ENCODE measurements at regions not wholly inside any gene's neighbourhood (a gene's known extent, or its start where the extent isn't known, plus 50 kb on each side); places are given as distances from the start of the nearest gene placed in this dataset.

DNA sequence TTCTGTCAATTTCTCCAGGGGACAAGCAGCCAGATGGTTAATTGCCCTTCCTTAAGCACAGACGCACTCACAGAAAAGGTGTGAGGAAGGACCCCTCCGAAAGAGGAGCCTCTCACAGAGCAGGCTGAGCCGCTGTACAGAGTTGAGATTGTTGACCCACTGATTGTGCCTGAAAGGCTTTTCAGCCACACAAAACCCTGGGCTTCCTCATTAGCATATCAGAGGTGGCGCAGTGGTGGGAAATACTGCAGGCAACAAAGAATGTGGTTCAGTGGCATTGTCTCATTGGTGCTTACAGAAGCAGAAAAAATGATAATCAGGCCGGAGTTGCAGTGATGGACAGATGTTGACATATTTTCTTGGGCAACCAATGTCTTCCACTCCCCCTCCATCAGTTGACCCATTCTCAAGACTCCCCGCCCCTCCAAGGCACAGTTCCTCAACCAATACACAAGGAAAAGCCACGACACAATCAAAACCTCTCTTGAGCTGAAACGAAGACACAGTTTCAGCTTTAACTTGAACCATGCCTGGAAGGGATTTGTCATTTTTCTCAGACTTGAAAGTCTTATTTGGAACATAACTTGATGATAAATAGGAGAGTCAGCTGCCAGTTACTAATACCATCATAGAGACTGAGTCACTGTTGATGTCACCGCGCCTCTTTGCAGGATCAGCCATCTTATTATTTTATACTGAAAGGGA, 53.1 kb downstream of the ATXN3L start:
- DNase-seq: no peak

DNA sequence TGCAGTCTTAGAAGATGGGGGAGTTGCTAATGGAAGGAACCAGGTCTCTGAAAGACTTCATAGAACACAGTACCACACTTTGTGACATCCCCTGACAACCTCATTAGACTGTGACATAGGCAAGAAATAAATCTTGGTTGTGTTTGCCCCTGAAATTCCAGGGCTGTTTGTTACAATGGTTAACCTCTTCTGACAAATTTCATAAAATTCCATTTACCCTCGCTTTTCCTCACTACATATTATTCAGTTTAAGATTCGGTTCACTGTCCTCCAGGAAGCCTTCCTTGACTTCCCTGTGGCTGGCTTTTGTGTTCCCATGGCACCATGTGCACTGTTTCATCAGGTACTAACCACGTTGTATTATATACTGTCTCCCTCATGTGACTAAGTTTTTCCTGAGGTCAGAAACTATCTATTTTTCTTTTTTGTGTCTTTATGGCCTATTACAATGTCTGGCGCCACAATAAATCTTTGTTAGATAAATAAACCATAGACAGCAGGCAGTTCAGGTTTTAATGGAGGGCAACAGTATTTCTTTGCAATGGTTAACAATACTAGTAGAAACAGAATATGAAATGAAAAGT, 54.2 kb downstream of the ATXN3L start:
- DNase-seq: no peak

DNA sequence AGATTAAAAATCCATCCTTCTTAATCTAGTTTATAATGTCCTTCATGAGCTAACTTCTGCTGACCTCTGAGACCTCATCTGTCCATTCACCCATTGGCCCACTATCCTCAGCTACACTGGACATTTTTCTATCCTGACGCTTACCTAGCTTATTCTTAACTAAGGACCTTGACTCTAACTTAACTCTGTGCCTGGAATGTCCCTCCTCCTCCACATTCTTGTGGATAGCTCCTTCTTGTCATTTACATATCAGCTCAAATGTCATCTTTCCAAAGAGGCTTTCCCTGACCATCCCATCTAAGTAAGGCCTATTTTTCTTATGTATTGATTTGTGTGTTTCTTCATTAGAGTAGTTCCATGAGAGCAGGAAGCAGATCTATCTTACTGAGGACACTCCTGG, 54.7 kb downstream of the ATXN3L start:
- no peak for DNase-seq

GRCh38 chrX:13263560-13264251, 56.1 kb downstream of the ATXN3L start:
- DNase-seq: no peak

- DNase-seq: no peak
Observed at GRCh38 chrX:13261348-13261747, 58.5 kb downstream of the ATXN3L start.

- DNase-seq: no peak
Observed at GRCh38 chrX:13260598-13260997, 59.3 kb downstream of the ATXN3L start.

DNA sequence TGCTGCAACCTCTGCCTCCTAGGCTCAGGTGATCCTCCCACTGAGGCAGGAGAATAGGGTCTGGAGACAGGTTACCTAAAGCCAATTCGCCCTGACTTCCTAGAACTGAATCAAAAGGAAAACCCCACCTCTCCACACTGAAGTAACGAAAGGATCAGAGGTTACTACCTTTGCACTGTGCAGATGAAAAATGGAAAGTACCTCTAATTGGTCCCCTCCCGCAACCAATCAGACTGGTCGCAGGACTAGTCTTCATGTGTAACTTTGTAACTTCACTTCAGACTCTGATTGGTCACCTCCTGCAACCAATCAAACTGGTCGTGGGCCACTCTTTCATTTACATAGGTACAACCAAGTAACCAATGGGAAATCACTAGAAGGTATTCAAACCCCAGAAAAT, 61.1 kb downstream of the ATXN3L start:
- DNase-seq: no peak

GRCh38 chrX:13258052-13258444, 61.8 kb downstream of the ATXN3L start:
- no peak for DNase-seq

- no peak for DNase-seq
Observed at GRCh38 chrX:13257223-13258051, 62.4 kb downstream of the ATXN3L start.

DNA sequence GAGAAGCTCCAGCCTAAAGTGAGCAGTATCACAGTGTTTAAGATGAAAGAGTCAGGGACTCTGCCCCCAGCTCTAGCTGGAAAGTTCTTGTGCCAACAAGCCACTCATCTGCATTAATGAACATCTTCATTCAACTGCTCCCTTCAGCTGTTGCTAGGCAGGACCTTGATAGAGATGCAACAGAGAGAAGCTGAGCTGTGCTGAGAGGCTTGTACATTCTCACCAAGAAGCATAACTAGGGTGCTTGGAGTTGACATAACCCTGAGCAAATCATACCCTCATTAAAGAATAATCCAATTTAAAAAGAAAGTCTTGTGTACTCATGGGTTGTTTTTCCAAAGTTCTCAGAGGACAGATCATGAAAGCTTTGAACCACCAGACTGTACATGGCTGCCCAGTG, 63.2 kb downstream of the ATXN3L start:
- no peak for DNase-seq

- no peak for DNase-seq
Observed at GRCh38 chrX:13254870-13255269, 65.0 kb downstream of the ATXN3L start.

DNA sequence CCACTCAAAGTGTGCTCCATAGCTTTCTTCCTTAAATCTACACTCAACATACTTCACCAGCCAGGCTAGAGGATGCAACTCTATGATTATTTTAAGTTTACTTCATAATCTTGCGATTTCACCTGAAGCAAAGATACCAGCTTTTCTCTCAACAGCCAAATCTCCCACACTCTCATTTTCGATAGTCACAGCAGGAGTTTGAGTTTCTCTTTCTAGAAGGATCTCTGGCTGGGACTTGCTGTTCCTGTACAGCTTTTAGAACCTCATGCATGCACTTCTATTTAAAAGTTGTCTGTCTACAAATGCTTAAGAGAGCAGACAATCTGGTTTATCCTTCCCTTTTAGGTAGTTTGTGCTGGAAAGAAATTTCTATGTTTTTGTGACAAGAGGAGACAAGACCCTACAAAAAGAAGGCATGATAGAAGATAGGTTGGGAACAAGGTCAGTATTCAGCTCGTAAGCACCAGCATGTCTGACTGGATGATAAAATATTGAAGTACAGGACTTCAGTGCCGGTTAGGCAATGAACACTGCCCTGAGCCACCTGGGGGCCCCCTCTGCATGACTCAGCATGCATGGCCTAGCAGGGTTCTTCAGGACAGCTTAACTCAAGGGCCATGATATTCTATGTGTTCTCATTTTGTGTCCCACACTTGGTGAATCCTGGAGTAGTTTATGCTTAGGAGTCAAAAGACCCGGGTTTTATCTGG, 65.6 kb downstream of the ATXN3L start:
- no peak for DNase-seq

DNA sequence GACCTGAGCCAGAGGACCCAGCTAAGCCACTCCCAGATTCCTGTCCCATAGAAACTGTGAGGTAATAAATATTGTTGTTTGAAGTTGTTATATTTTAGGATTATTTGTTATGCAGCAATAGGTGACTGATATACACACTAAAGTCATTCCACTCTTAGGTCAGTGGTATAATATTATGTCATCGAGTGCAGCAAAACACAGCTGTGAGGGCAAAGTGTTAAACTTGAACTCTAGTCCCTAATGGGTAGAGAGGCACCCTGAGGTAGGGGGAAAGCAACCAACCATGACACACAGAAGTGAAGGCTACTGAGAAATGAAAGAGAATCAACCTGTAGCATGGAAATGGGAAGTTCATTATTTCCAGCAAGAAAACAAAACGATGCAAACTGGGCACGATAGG, 66.6 kb downstream of the ATXN3L start:
- no peak for DNase-seq

DNA sequence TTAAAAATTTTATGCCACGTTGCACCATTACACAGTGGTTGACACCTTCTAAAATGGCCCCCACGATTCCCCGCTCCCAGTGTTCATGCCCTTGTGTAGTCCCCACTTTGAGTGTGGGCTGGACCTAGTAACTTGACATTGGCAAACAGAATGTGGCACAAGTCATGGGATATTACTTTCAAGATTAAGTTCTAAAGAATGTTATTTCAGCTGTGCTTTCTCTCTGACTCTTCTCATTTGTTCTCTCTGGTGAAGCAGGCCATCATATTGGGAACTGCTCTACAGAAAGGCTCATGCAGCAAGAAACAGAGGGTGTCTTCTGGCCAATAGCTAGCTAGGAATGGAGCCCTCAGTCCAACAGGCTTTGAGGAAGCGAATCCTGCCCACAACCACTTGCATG, 67.1 kb downstream of the ATXN3L start:
- DNase-seq: no peak

- no peak for DNase-seq
Observed at GRCh38 chrX:13250826-13251580, 68.8 kb downstream of the ATXN3L start.

DNA sequence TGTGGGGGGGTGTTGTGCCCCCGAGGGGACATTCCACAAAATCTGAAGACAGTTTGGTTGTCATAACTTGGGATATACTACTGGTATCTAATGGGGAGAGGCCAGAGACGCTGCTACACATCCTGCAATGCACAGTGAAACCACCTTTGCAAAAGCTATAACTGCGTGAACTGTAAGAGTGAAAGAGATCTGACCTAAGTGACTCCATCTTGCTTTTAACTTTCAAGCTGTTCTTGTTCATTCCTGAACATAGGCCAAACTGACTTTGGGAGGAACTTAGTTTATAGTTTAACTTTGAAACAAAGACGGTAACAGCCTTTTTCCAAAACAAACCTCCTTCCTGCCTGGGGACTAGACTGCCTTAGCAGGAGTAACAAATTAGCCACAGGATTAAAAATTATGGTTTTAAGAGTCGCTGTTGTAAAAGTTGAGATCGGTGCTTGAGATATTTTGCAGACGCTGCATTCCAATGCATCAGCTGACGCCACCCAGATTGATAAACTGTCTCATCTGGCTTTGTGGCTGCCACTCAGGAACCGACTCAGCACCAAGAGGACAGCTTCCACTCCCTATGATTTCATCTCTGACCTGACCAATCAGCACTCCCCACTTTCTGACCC, 70.9 kb downstream of the ATXN3L start:
- DNase-seq: no peak

GRCh38 chrX:13239272-13239671, 80.6 kb downstream of the ATXN3L start:
- DNase-seq: no peak

GRCh38 chrX:13235930-13236329, 83.9 kb downstream of the ATXN3L start:
- no peak for DNase-seq

GRCh38 chrX:13232484-13232883, 87.4 kb downstream of the ATXN3L start:
- no peak for DNase-seq

DNA sequence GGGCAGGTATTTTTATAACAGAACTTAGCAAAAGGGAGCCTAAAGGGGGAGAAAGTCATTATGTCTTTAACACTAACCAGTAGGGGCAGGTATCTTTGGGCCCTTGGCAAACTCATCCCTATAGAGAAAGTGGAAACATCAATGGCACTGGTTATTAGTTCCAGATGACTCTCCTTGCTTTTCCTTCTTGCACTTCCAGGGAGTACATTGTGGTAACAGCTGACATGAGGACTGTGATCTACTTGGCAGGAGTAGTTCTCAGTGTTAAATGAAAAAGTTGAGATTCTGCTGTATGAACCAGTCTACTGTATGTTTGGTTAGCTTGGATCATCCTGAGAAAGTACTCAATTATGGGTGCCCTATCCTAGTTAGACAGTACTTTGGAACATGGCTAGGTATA, 93.6 kb downstream of the ATXN3L start:
- no peak for DNase-seq

DNA sequence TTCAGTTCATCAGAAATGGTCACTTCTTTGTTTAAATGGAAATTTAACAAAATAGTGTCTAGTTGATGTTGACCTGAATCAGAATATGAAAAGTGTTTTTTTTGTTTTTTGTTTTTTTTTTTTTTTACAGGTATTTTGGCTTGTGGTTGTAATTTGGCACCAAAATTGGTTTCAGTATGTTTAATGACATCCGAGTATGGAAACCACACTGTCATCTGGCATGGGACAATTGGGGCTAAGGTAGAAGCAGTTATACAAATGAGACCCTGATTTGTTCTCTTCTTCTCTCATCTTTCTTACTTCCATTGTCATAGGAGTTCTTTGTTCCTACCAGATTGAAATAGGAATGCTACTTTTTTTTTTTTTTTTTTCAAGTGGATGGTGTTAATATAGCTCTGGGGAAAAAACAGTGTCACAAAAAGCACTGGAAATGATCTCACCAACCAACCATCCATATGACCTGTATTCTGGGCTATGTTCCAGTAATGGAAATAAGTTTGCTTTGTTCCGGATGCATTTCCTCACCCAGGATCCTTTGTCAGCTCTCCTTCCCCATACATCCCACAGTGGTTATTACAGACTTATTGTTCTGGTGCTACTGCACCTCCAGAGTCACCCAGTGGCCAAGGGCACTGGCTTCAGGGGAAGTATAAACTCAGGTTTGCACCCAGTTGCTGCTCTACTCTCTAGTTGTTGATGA, 95.8 kb downstream of the ATXN3L start:
- no peak for DNase-seq
